ENCODE measurements at regions not wholly inside any gene's neighbourhood (a gene's known extent, or its start where the extent isn't known, plus 50 kb on each side); places are given as distances from the start of the nearest gene placed in this dataset.

DNA sequence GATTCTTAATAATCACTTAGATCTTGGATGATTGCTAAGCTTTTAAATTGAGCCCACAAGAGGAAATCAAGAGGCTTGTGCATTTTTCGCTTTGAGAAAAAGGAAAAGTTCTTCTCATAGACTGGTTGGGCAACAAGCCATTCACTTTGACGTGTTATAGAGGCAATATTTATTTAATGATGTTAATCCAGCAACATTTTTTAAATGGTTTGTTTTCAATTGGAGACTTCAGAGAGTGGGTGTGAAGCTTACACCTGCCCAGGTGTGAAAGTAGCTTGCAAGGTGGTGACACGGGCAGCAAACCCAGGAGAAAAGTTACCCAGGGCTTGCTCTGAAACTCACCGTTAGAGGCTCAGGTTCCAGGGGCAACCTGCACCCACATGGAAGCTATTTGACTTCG lies 858.9 kb downstream of the GALR1 start:
- Histone ChIP-seq H3K4me3 (no peak overlapping the region), H3K27ac (no peak overlapping the region)
- TF ChIP-seq, protein P1, sequence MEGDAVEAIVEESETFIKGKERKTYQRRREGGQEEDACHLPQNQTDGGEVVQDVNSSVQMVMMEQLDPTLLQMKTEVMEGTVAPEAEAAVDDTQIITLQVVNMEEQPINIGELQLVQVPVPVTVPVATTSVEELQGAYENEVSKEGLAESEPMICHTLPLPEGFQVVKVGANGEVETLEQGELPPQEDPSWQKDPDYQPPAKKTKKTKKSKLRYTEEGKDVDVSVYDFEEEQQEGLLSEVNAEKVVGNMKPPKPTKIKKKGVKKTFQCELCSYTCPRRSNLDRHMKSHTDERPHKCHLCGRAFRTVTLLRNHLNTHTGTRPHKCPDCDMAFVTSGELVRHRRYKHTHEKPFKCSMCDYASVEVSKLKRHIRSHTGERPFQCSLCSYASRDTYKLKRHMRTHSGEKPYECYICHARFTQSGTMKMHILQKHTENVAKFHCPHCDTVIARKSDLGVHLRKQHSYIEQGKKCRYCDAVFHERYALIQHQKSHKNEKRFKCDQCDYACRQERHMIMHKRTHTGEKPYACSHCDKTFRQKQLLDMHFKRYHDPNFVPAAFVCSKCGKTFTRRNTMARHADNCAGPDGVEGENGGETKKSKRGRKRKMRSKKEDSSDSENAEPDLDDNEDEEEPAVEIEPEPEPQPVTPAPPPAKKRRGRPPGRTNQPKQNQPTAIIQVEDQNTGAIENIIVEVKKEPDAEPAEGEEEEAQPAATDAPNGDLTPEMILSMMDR (IDR thresholded peaks at IDR 0.05), result no peak
- no peak for DNase-seq (ENCODE audit: low spot score)

DNA sequence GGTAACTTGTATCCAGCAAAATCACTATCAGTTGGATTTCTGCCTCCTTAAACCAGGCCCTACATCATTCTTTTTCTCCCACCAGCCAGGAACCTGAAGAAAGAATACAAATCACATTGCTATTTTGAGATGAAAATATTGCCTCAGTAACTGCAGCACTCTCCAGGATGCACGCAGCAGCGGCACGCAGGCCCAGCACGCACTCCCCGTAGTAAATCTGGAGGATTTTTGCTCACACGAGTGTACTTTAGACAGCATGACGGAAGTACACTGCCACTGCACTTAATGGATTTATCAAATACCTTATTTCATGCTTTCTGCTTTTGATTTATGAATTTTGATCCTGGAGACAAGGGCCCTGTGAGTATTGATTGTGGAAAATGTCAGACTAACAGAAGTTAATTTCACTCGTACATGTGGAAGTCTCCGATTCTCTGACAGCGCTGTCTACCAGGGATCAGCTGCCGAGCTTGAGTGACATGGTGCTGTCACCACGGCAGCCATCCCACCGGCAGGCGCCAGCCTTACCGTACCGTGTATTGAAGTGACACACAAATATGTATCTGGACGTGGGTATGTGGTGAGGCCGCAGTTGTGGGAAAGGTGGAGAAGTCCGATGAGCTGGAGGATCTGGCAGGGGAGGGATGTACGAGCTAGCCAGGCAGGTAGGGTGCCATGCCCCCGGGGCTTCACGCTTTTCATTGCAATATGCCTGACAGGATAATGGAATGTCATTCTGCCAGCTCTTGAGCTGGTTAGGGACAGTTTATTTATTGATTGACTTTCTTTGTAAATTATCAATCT lies 863.7 kb downstream of the GALR1 start:
- TF ChIP-seq, protein P1 (IDR thresholded peaks at IDR 0.05), result no peak
- H3K4me3 ChIP-seq, result no peak overlapping the region
- no peak for DNase-seq (ENCODE audit: low spot score)
- no peak overlapping the region for H3K27ac ChIP-seq

DNA sequence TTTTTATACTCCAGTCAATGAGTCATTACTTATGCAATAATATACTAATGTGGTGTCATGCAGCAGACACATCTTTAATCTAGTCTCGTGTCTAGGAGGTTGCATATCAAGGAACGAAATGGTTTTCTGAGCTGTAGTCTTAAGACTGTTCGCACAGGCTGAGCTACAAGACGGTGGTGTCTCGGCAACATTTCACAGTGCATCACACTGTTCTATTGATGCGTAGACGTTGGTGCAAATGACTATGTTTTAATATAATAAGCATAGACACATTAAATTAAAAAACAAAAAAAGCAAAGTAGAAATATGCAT lies 864.2 kb downstream of the GALR1 start:
- no peak overlapping the region for H3K4me3 ChIP-seq
- TF ChIP-seq, protein P1 (IDR thresholded peaks at IDR 0.05), result no peak
- no peak overlapping the region for H3K27ac ChIP-seq
- no peak for DNase-seq (ENCODE audit: low spot score)

DNA sequence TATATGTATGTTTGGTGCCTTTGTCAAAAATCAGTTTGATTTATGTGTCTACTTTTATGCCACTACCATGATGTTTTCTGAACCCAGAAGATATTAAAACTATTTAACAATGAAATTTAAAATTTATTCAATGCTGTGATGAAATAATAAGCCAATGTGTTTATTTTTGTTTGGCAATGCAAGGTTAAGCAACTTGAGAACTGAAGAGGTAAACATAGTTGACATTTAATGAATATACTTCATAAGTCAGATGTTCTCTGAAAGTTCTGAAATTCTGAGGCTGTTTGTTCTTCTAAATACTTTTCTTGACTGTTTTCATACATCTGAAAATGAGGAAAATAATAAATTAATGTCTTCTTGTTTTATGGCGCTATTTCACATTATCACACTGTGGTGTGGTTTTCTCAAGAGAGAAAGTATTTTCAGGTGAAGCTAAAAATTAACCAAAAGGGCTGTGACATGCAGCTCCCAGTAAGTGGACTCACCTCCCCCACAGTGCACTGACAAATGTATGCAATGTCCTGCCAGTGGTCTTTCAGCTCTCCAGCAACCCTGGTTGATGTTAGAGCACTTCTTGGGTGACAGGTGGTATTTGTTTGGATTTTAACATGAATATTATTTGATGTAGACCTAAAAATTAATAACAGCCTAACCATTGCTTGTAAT lies 863.6 kb upstream of the SALL3 start:
- no peak for DNase-seq (ENCODE audit: low spot score)
- Histone ChIP-seq H3K4me3 (no peak overlapping the region), H3K27ac (no peak overlapping the region)
- TF ChIP-seq, protein P1 (IDR thresholded peaks at IDR 0.05), result no peak

DNA sequence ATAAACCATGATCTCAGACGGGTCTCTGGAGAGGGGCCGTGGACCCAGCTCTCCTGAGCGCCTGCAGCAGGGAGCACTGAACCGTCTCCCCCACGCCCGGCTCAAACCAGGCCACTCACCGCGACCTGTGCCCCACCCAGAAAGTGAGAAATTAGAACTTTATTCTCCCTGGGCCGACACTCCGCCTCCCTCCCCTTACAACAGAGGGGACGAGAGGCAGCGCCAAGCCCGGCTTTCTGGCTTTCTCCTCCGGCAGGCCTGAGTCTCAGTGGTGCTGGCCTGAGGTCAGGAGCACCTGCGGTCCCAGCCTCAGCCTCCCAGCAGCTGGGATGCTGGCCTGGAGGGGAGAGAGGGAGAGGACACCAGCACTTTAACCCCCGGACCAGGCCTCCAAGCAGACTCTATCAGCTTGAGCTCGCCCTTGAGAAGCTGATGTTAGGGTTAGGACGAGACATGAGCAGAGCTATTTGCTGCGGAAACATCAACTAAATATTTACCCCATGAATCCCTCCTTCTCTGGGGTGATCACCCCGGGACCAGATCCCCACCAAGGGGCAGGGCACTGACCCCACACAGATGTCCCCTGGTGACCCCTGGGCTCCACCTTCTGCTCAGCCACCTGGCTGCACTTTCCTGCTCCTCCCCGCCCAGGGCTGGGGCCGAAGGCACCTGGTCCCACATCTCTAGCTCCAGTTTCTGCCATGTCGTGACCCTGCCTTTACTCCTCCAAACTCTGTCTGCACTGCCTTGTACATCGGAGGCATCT lies 856.3 kb upstream of the SALL3 start:
- peak overlapping the region in 1 of 2 donors; percentile 16 for H3K27ac ChIP-seq
- no peak overlapping the region for H3K4me3 ChIP-seq
- DNase-seq (ENCODE audit: low spot score), result no peak
- TF ChIP-seq, protein P1 (IDR thresholded peaks at IDR 0.05), result no peak

DNA sequence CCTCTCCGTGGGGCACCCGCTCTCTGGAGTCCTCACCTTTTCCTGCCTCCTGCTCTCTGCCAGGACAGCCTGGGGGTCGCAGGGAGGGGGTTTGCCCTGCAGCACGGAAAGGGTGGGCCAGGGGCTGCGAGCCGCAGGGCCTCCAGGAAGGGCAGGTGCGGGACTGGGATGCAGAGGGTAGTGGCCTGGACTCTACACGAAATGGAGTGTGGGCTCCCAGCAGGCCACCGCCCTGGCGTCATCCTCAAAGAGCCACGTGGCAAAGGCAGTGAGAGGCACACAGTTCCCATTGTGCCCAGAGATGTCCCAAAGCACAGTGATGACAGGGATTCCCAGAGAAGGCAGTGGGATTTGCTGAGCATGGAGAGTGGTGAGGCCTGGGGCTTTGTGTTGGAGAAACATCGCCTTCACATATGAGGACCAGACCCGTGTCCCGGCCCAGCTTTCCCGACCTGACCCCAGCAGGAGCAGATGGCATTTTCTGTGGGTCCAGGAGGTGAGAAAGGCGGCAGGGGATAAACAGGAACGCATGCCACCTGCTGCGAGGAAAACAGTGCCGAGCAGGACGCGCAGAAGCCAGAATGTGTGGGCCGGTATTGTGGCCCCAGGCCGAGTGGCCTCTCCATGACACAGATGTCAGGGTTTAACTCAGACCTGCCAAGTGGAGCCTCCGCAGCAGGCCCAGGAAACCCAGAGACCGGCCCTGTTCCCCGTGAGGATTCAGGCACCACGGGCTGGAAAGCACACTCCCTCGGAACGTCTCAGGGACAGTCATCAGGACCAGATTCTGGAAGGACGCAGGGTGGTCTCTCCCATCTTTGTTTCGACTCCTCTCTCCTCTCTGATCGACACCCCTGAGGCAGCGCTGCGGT lies 855.5 kb upstream of the SALL3 start:
- no peak for DNase-seq (ENCODE audit: low spot score)
- Histone ChIP-seq H3K4me3 (no peak overlapping the region), H3K27ac (no peak overlapping the region)
- TF ChIP-seq, protein P1 (IDR thresholded peaks at IDR 0.05), result no peak

Measured in coronary artery (tissue), 2 donors.